HPDE6-E6E7 (cell line): ENCODE measurements at regions not wholly inside any gene's neighbourhood (a gene's known extent, or its start where the extent isn't known, plus 50 kb on each side); places are given as distances from the start of the nearest gene placed in this dataset.

ENCODE experiments used
- DNase-seq: peaks from one replicate; pipeline ENCODE4 v3.0.0; 2011; ENCODE audit warnings: missing footprints; ENCODE audit errors: extremely low spot score

DNA sequence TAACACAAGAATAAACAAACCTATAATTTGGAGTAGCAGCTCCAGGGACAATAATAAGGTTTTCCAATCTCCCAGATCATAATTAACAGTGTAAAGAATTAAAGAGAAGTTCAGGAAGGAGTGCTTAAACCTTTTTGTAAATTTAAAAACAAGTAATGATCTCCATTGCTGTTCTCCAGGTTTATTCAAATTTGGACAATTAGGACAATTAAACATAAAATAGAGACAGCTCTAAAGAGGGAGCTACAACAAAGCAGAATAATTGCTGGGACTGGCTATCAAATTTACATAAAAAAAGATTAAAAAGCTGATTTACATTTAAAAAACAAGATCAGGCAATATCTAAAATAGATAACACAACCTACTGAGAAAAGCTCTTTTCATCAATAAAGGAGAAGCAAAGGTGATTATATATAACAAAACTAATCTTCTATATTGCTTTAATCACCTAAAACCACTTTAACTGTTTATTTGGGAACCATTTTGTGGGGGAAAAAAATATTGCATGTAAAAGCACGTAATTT lies 80.1 kb upstream of the CREB1 start:
- DNase-seq, result no peak

DNA sequence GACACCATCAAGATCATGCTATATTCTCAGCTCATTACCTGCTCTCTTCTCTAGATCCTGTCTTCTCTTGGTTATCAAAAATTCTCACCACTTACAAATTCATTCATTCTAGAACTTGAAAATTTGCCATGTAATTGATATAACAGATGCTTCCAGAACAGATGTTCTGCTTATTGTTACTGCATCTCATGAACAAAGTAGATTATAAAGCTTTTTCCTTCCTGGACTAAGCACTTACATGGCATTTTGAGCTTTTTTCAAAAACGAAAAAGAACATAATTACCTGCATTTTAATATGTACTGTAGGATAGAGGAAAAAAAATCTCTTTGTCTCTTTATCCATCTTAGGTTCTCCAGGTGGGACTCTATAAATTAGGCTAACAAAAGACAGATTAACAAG lies 79.6 kb upstream of the CREB1 start:
- no peak for DNase-seq

DNA sequence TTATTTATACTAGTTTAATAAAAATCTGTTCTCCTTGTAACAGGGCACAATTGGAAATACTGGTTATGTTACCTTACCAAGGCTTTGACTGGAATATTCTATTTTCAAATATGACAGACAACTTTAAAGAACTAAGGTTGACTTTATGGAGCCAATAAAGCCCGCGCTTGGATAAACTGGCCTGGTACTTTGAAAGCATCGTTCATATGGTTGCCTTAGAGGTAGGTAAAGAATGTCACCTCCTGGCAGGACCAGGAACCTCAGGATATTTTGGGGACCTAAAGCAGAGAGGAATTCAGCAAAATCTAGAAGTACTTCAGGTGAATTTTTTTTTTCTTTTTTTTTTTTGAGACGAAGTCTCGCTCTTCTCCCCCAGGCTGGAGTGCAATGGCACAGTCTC lies 71.2 kb upstream of the CREB1 start:
- no peak for DNase-seq

DNA sequence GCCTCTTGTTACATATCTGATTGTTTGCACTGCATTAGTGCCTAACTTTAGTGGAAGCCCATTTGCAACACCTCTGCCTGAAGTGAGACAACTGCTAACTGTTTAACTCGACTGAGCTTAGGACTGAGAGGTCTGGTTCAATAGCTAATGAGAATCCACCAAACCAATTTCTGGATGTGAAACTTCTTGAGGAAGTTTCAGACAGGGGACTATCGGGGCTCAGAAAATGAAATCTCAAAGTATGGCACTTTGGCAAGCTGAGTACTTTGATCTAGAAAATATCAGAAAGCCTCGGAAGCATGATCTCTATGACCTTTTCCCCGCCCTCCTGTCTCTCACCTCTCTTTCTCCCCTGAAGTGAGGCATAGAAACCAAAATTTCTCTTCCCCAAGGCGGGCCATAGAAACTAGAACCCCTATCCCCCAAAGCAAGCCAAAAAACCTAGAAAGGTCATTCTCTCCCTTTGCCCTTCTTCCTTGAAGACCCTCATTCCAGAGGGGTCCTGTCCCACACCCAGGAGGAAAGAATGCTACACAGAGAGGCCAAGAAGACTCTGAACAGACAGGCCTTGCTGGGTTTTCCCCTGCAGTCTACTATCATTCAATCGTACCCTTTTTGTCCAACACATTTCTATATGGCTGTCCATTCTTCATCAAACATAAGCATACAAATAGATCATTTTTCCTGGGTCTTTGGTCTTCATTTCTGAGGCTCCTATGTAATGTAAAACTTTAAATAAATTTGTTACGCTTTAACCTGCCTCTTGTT lies 69.6 kb upstream of the CREB1 start:
- no peak for DNase-seq

DNA sequence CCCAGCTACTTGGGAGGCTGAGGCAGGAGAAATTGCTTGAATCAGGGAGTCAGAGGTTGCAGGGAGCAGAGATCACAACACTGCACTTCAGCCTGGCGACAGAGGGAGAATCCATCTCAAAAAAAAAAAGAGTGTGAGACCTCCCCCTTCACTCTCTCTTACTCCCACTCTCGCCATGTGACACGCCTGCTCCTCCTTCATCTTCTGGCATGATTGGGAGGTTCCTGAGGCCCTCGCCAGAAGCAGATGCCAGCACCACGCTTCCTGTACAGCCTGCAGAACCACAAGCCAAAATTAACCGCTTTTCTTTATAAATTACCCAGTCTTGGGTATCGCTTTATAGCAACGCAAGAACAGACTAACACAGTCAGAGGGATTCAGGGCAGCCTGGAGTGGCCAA lies 66.3 kb upstream of the CREB1 start:
- no peak for DNase-seq

DNA sequence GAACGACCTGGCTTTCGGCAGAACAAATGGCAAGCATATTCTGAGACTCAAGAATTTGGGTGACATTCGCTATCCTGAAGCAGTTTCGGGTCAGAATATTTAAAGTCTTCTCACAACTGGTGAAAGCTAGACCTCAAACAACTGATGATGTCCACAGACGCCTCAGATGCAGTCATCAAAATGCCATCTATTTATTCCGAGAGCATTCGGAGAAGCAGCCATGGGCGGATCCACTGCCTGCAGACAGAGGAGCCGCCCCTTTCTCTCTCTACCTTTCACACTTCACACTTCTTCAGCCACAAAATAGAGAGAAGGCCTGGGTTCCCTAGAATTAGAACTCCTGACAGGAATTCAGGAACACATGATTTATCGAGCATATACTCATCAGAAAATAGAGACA lies 65.8 kb upstream of the CREB1 start:
- no peak for DNase-seq

DNA sequence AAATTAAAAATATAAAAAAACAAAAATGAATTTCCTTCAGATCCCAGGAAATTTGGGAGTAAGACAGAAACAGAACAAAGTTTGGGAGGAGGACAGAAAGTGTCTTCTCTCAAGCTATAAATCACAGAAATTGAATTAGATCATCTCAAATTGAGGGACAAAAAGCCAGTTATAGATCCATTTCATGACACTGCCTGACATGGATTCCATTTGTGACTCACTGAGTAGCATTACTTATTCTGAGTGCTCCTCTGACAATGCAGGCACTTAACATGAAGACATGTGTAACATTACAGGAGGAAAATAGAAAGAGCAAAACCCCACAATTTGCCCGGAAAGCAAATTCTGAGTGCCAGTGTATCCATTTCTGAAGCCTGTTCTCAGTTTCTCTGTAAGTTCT lies 63.9 kb upstream of the CREB1 start:
- no peak for DNase-seq

DNA sequence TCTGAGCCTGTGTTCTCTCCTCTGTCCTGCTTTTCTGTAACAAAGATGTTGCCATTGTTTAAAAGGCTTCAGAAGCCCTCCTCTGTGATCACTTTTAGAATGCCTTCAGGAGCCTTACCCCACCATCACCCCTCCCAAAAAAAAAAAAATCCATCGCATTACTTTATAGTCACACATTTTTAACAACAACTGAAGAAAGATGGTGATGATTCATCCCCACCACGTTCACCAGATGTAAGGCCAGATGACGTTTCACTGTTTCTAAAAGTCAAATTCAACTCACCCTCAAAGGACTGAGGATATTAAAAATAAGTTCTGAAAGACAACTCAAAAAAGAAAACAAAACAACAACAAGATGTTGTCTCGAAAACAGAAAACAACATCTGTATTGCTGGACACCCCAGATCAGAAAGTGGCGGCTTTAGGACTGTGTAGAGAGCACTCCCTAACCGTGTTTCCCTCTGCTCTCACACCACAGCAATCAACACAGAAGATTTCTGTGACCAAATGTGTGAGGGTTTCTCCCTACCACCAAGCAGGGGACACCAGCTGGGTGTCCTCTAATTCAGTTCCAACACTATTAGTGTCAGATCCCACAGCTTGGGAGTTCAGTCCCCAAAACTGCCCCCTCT lies 61.9 kb upstream of the CREB1 start:
- no peak for DNase-seq

DNA sequence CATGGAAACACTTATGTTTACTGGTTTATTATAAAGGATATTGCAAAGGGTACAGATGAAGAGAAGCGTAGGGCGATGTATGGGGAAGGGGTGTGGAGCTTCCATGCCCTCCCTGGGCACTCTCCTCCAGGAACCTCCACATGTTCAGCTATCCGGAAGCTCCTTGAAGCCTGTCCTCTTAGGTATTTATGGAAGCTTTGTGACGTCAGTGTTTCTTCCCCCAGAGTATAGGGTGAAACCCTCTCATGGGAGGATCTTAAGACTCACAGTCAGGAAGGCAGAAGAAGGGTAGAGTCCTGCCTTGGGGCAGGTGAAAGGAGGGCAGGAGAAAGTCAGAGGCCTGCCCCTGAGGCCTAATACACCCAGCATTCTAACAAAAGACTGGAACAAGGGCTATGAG lies 61.3 kb upstream of the CREB1 start:
- no peak for DNase-seq

DNA sequence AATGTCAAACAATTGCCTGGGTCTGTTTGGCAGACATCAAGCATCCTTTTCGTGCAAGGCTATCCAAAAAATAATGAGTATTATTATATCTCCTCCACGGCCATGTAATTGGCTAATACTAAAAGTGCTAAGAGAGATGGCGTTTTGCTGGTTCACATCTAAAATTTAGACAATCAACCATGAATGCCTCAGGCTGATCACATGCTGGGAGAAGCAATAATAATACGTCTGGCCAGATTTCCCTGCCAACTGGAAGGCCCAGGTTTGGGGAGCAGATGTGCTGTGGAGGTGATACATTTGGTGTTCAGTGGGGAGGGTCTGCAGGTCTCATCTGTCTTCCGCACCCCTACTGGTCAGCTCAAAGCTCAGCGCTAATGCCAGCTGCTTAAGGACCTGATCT lies 60.3 kb upstream of the CREB1 start:
- DNase-seq, result no peak

DNA sequence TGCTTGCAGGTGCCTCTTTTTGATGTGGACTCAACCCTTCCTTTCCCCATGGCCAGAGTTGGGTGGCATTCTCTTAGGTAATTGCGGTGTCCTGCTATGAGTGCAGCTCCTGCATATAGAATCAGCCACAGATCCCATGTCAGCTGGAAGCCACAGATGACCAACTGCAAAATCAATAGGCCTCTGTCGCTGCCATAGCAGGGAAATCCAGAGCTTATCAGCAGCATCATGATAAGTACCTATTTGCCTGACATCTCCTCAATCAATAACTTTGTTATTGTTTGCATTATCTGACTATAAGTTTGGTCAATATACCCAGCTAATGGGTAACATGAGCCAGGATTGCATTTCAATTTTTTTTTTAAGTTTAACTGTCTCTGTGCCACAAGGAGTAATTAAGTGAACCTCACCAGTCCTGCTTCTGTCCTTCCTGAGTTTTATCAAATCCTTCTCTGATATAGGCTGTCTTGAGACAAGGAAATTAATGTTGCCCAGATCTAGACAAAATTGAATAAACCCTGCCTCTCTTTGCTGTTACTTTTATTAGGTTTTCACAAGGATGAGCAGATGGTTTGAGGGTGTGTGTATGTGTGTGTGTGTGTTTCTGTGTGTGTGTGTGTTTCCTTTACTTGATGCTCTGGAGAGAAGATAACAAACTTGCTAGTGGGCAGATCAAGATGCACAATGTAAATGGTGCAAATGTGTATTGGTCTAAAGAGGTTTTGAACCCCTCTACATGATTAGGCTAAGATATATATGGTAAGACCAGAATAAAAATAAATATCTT lies 59.6 kb upstream of the CREB1 start:
- no peak for DNase-seq

DNA sequence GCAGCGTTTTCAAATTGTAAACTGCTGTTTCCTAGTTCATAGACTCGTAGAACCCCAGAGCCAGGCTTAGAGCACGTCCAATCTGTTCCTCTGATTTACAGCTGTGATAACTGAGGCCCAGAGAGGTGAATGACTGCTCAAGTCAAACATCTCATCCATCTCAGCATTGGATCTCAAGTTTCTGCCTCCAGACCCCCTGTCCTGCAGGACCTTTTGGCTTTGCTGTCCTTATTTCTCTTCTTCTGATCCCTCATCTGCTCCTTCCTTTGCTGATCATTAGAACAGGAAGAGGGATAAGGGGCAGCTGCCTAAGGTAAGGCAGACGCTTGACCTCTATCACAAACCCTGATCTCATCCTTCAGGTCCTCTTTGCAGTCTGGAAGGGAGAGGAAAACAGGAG lies 58.5 kb upstream of the CREB1 start:
- no peak for DNase-seq

DNA sequence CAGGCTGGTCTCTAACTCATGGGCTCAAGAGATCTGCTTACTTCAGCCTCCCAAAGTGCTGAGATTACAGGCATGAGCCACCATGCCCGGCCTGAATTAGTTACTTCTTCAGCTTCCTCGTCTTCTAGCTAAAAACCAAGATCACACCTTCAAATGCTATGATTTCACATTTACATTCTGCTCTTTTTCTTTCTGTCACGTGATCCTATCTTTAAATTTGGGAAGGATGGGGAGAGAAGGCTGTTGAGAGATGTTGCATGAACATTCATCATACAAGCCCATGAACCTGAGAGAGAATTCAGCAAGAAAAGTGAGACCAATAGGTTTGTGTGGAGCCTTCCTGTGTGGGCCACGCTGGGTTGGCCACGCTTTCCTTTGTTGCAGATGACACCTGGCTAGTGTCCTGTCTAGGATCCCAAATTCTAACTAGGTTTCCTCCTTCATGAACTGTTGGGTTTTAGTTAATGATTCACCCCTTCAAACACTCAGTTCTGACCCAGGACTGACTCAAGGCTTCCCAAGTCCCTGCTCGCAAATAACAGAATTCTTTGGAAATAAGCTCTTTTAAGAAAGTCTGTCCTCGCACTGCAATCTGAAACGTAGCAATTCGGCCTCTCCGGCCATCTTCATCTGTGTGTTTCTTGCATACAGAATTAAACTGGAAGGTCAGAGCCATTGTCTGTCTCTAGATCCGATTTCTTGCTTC lies 57.3 kb upstream of the CREB1 start:
- no peak for DNase-seq

DNA sequence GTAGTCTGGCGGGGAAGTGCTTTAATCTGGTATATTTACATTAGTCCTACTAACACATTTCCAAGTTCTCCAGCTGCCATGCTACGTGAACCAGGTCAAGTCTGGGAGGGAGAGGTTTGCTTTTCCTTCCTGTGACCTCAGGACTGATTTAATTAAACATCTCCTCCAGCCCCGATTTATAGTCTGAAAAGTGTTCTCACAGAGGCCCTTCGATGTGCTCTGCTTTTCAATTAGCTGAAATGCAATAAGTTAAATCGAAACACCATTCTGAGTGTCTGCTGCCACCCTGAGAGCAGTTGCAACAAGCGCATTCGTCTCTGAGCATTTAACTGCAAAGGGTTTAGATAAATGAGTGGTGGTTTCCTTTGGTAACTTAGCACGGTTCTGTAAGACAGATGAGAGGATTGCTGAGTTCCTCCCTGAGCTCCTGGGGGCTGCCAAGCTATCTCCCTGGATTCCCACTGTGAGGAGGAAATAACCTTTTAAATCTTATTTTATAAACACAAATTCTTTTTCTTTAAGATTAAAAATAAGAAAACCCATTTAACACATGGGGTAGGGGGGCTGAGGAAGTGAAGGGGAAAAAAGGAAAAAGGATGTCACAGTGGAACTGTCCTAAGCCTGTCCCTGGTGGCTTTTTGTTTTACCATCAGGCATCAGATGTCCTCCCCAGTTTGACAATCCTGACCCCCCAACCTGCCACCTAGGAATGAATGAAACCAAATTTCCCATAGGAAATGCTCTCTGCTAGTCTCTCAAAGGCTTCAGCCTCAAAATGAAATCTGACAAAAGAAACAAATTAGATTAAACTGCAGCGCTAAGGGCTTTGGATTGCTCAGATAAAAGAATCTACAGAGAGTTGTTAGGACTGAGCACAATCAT lies 56.5 kb upstream of the CREB1 start:
- peak; percentile 46 for DNase-seq

DNA sequence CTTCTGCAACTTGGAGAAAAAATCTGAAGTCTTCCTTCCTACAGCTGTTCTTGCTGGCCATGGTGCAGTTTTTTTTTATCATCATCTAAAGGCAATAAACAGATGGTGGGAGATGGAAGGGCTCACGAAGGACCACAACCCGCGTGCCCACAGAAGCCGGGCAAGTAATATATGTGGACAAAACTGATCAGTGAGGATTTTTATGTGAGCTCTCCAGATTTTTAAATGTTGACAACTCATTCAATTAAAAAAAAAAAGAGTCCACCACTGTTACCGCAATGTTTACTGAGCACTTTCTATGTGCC lies 55.9 kb upstream of the CREB1 start:
- no peak for DNase-seq

DNA sequence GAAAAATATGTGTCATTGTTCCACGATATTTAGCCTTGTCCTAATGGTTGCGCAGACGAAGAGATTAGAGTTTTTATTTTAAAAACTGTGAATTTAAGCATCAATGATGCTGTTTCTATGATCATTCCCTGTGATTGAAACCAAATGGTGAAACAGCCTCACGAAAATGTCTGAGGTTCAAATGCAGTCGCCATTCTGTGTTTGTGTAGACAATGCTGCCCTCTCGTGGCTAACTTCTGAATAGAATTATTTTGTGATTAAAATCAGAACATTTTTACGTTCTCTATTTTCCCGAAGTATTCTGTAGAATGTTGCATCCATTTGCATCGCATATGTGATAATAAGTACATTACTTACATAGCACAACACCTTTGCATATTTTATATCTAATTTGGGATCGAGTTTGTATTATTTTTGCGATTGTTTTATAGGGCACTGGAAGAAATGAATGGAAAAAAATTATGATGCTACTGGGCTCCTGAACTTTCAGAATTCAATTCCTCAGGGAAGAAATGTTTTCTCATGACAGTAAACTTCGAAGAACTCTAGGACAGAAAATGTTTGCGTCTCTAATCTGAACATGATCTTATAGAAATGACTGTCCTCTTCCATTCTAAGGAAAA lies 54.8 kb upstream of the CREB1 start:
- no peak for DNase-seq

DNA sequence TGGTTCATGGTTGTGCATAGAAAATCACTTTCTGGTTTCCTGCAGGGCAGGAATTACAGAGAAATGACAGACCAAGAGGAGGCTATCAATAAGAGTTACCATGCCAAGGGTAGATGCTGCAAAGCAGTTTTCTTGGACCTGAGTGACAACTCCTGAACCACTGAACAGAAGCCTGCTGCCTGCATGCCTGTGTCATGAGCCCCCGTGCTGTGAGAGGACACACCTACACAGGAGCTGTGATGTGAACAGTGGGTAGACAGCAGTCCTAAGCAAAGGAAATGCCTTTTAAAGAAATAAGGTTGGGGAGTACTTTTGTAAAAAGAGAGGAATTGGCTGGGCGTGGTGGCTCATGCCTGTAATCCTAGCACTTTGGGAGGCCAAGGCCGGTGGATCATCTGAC lies 54.2 kb upstream of the CREB1 start:
- DNase-seq, result no peak

DNA sequence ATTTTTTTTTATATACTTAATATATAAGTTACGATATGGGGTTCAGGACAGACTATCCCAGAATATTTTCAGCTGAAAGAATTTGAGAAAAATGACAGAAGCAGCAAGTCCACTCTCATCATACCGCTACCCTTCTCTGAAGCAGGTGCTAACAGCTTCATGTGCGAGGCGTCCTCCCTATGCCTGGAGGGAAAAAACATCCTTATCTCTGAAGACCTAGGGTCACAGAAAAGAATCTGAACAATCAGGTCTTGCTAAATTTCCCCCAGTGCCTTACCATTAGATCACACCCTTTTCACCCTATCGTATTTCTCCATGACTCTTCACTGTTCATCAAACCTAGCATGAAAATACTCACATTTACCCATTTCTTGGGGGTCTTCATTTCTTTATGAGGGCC lies 51.9 kb upstream of the CREB1 start:
- DNase-seq, result no peak

DNA sequence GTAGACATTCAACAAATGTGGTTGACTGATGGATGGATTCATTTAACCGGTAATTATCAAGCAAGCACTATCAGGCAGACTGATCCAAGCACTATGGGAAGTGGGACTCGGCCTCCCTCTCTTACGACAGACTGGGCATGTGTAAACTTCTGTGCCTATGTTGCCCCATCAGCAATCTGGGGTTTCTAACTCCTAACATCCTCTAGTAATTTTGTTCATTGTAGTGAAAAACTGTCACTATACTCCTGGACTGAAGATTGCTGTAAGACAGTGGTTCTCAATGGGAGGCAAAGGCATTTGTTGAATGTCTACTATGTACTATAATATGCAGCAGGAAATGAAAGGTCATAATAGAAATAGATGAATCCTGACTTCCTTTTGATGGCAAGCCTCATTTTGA lies 51.2 kb upstream of the CREB1 start:
- DNase-seq, result no peak

DNA sequence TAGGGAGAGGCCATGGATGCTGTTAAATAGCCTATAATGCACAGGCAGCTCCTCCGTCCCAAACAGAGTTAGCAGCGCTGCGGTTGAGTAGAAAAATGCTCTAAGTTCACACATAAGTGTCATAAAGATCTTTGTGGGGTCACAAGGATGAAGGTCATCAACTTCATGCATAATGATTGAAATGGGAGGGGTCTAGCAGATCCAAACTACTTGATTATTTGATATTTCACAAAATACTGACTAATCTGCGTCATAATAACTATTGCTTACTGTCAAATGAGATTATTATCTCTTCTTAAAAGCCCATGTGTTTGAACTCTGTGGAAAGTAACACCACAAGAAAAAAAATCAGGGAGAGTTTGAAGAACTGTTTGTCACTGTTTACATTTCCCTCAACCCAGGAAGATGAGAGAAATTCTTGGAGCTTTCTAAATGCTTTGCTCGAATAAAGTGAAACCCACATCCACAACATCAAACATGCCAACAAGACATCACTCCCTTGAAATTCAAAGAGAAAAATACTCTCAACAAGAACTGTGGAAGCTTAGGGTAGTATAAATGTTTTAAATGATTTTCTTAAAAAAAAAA lies 50.5 kb upstream of the CREB1 start:
- DNase-seq, result no peak
